GM23338 (cell line): ENCODE measurements at regions not wholly inside any gene's neighbourhood (a gene's known extent, or its start where the extent isn't known, plus 50 kb on each side); places are given as distances from the start of the nearest gene placed in this dataset.

Experiments
- ATAC-seq: fragments of 200-7000 bp; cut with Tn5 transposase; 3 replicates; pipeline ENCODE4 v1.9.1; 2020
- DNase-seq: peaks from one replicate; pipeline ENCODE4 v3.0.0-alpha.2; 2015; ENCODE audit warnings: low spot score
- H2AFZ ChIP-seq: fragments of 200-600 bp; sonication (generic); 2 replicates; pipeline ENCODE4 v1.8.0; 2016; ENCODE audit warnings: antibody characterized with exemption, mild to moderate bottlenecking, moderate library complexity
- H3F3A ChIP-seq: fragments of 200-600 bp; sonication (generic); replicated peaks from 2 replicates; pipeline ENCODE4 v1.8.0; 2017; ENCODE audit warnings: antibody characterized with exemption, mixed run types, low read depth
- H3K27ac ChIP-seq: fragments of 200-600 bp; sonication (generic); 2 replicates; pipeline ENCODE4 v1.6.1; 2016; ENCODE audit warnings: low read depth
- H3K27me3 ChIP-seq: fragments of 200-600 bp; sonication (generic); 2 replicates; pipeline ENCODE4 v1.8.0; 2016; ENCODE audit warnings: mild to moderate bottlenecking, mixed run types, moderate library complexity; ENCODE audit not compliant: insufficient read depth
- H3K36me3 ChIP-seq: fragments of 200-600 bp; sonication (generic); 2 replicates; pipeline ENCODE4 v1.8.0; 2016; ENCODE audit warnings: mild to moderate bottlenecking; ENCODE audit not compliant: insufficient read depth
- H3K4me1 ChIP-seq: fragments of 200-600 bp; sonication (generic); 2 replicates; pipeline ENCODE4 v1.8.0; 2016; ENCODE audit warnings: mild to moderate bottlenecking, moderate library complexity; ENCODE audit not compliant: insufficient read depth
- H3K4me2 ChIP-seq: fragments of 200-600 bp; sonication (generic); 2 replicates; pipeline ENCODE4 v1.7.1; 2017; ENCODE audit warnings: mixed run types
- H3K4me3 ChIP-seq: fragments of 200-600 bp; sonication (generic); 2 replicates; pipeline ENCODE4 v1.6.1; 2016; ENCODE audit warnings: mixed run types
- H3K79me2 ChIP-seq: fragments of 200-600 bp; sonication (generic); replicated peaks from 2 replicates; pipeline ENCODE4 v1.8.0; 2017; ENCODE audit warnings: mild to moderate bottlenecking; ENCODE audit not compliant: insufficient read depth
- H3K9me2 ChIP-seq: fragments of 200-600 bp; sonication (generic); 2 replicates; pipeline ENCODE4 v1.8.0; 2017; ENCODE audit not compliant: insufficient read depth
- H4K20me1 ChIP-seq: fragments of 200-600 bp; sonication (generic); replicated peaks from 2 replicates; pipeline ENCODE4 v1.8.0; 2017; ENCODE audit warnings: mild to moderate bottlenecking; ENCODE audit not compliant: insufficient read depth
- H3K27ac Mint-ChIP-seq: 2 replicates; pipeline ENCODE4 v1.8.0; 2020; ENCODE audit warnings: inconsistent platforms, mild to moderate bottlenecking, moderate library complexity, mixed read lengths
- H3K27me3 Mint-ChIP-seq: 3 replicates; pipeline ENCODE4 v1.8.0; 2022; ENCODE audit warnings: low read depth, mild to moderate bottlenecking, moderate library complexity, mixed read lengths, inconsistent platforms; ENCODE audit not compliant: insufficient read depth, poor library complexity
- H3K36me3 Mint-ChIP-seq: 3 replicates; pipeline ENCODE4 v1.8.0; 2021; ENCODE audit warnings: low read depth, mild to moderate bottlenecking, inconsistent platforms, moderate library complexity, mixed read lengths
- H3K4me1 Mint-ChIP-seq: 3 replicates; pipeline ENCODE4 v1.8.0; 2020; ENCODE audit warnings: mild to moderate bottlenecking, inconsistent platforms, mixed read lengths
- H3K4me3 Mint-ChIP-seq: 3 replicates; pipeline ENCODE4 v1.8.0; 2021; ENCODE audit warnings: moderate library complexity, mild to moderate bottlenecking, inconsistent platforms, mixed read lengths
- H3K9me3 Mint-ChIP-seq: 3 replicates; pipeline ENCODE4 v1.8.0; 2020; ENCODE audit warnings: moderate library complexity, mild to moderate bottlenecking, inconsistent platforms, mixed read lengths
- ETS1 ChIP-seq: IDR thresholded peaks from 2 replicates; pipeline ENCODE4 v1.6.1; 2016; ENCODE audit warnings: antibody characterized with exemption
- EZH2phosphoT487 ChIP-seq: fragments of 200-600 bp; sonication (generic); IDR thresholded peaks from one replicate; pipeline ENCODE4 v1.8.1; 2018; ENCODE audit warnings: antibody characterized with exemption; ENCODE audit not compliant: unreplicated experiment
- NANOG ChIP-seq: IDR thresholded peaks from 2 replicates; pipeline ENCODE4 v1.6.1; 2016; ENCODE audit warnings: antibody characterized with exemption, borderline replicate concordance
- STAT1 ChIP-seq: IDR thresholded peaks from one replicate; pipeline ENCODE4 v1.6.1; 2016; ENCODE audit warnings: antibody characterized with exemption; ENCODE audit not compliant: unreplicated experiment
- TF ChIP-seq, protein P1 (sequence below): IDR thresholded peaks from one replicate; pipeline ENCODE4 v1.6.1; 2018; ENCODE audit warnings: antibody characterized with exemption; ENCODE audit not compliant: unreplicated experiment
- TF ChIP-seq, protein P2 (sequence below): fragments of 250-450 bp; sonication (Bioruptor Pico); IDR thresholded peaks from 2 replicates; pipeline ENCODE4 v1.5.0; 2020; ENCODE audit warnings: mild to moderate bottlenecking, moderate library complexity

DNA sequence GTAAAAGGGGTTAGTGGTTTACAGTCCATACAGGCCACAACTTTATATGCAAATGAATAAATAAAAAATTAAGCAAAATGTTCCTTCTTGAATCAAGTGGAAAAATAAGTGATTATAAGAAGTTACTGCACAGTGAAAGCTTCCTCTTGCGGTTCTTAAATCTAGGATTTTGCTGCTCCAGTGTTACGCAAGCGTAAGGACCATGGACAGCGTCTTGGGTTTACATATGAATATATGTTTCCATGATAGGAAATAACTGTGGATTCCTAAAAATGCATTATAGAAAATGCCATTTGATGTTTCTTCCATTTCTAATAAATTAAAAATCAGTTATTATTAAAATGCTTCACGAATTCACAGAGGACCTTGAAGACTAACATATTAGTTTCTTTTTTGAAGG, 176.6 kb upstream of the POU3F2 start:
- Histone ChIP-seq H3K9me2 (peaks cover 7% of the 10 kb centered on the region; the same call in 1 of the 2 replicates), H3K4me3 (no peak overlapping the region), H3F3A (no peaks in the 10 kb centered on the region), H3K4me2 (no peak overlapping the region), H3K36me3 (no peaks in the 10 kb centered on the region), H3K4me1 (no peaks in the 10 kb centered on the region), H4K20me1 (no peaks in the 10 kb centered on the region), H2AFZ (no peak overlapping the region), H3K27me3 (no peaks in the 10 kb centered on the region), H3K27ac (no peak overlapping the region), H3K79me2 (no peaks in the 10 kb centered on the region)
- Mint-ChIP-seq H3K36me3 (no peaks in the 10 kb centered on the region), H3K4me1 (no peaks in the 10 kb centered on the region), H3K9me3 (no peaks in the 10 kb centered on the region), H3K27ac (no peak overlapping the region), H3K4me3 (no peak overlapping the region), H3K27me3 (no peaks in the 10 kb centered on the region)
- TF ChIP-seq ETS1, result no peak
- no peak for TF ChIP-seq NANOG
- TF ChIP-seq, protein P1, sequence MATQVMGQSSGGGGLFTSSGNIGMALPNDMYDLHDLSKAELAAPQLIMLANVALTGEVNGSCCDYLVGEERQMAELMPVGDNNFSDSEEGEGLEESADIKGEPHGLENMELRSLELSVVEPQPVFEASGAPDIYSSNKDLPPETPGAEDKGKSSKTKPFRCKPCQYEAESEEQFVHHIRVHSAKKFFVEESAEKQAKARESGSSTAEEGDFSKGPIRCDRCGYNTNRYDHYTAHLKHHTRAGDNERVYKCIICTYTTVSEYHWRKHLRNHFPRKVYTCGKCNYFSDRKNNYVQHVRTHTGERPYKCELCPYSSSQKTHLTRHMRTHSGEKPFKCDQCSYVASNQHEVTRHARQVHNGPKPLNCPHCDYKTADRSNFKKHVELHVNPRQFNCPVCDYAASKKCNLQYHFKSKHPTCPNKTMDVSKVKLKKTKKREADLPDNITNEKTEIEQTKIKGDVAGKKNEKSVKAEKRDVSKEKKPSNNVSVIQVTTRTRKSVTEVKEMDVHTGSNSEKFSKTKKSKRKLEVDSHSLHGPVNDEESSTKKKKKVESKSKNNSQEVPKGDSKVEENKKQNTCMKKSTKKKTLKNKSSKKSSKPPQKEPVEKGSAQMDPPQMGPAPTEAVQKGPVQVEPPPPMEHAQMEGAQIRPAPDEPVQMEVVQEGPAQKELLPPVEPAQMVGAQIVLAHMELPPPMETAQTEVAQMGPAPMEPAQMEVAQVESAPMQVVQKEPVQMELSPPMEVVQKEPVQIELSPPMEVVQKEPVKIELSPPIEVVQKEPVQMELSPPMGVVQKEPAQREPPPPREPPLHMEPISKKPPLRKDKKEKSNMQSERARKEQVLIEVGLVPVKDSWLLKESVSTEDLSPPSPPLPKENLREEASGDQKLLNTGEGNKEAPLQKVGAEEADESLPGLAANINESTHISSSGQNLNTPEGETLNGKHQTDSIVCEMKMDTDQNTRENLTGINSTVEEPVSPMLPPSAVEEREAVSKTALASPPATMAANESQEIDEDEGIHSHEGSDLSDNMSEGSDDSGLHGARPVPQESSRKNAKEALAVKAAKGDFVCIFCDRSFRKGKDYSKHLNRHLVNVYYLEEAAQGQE, result peak; percentile 93
- TF ChIP-seq EZH2phosphoT487, result no peak
- ATAC-seq (no peak), DNase-seq (peak; percentile 83)

GRCh38 chr6:98669371-98669770, 165.0 kb upstream of the POU3F2 start:
- H3K27me3 ChIP-seq, result no peaks in the 10 kb centered on the region
- no peaks in the 10 kb centered on the region for H3K9me2 ChIP-seq
- peak; percentile 49; the same call in 2 of the 3 replicates for ATAC-seq
- no peaks in the 10 kb centered on the region for H3K36me3 ChIP-seq
- peaks cover 11% of the 10 kb centered on the region; the same call in 1 of the 2 replicates for H3K4me1 ChIP-seq
- H3F3A ChIP-seq, result no peaks in the 10 kb centered on the region
- no peaks in the 10 kb centered on the region for H4K20me1 ChIP-seq
- H3K79me2 ChIP-seq, result no peaks in the 10 kb centered on the region
- peaks cover 17% of the 10 kb centered on the region for H3K4me1 Mint-ChIP-seq
- no peak overlapping the region for H3K4me3 ChIP-seq
- no peak overlapping the region for H3K27ac ChIP-seq
- DNase-seq, result peak; percentile 20
- TF ChIP-seq, protein P2, sequence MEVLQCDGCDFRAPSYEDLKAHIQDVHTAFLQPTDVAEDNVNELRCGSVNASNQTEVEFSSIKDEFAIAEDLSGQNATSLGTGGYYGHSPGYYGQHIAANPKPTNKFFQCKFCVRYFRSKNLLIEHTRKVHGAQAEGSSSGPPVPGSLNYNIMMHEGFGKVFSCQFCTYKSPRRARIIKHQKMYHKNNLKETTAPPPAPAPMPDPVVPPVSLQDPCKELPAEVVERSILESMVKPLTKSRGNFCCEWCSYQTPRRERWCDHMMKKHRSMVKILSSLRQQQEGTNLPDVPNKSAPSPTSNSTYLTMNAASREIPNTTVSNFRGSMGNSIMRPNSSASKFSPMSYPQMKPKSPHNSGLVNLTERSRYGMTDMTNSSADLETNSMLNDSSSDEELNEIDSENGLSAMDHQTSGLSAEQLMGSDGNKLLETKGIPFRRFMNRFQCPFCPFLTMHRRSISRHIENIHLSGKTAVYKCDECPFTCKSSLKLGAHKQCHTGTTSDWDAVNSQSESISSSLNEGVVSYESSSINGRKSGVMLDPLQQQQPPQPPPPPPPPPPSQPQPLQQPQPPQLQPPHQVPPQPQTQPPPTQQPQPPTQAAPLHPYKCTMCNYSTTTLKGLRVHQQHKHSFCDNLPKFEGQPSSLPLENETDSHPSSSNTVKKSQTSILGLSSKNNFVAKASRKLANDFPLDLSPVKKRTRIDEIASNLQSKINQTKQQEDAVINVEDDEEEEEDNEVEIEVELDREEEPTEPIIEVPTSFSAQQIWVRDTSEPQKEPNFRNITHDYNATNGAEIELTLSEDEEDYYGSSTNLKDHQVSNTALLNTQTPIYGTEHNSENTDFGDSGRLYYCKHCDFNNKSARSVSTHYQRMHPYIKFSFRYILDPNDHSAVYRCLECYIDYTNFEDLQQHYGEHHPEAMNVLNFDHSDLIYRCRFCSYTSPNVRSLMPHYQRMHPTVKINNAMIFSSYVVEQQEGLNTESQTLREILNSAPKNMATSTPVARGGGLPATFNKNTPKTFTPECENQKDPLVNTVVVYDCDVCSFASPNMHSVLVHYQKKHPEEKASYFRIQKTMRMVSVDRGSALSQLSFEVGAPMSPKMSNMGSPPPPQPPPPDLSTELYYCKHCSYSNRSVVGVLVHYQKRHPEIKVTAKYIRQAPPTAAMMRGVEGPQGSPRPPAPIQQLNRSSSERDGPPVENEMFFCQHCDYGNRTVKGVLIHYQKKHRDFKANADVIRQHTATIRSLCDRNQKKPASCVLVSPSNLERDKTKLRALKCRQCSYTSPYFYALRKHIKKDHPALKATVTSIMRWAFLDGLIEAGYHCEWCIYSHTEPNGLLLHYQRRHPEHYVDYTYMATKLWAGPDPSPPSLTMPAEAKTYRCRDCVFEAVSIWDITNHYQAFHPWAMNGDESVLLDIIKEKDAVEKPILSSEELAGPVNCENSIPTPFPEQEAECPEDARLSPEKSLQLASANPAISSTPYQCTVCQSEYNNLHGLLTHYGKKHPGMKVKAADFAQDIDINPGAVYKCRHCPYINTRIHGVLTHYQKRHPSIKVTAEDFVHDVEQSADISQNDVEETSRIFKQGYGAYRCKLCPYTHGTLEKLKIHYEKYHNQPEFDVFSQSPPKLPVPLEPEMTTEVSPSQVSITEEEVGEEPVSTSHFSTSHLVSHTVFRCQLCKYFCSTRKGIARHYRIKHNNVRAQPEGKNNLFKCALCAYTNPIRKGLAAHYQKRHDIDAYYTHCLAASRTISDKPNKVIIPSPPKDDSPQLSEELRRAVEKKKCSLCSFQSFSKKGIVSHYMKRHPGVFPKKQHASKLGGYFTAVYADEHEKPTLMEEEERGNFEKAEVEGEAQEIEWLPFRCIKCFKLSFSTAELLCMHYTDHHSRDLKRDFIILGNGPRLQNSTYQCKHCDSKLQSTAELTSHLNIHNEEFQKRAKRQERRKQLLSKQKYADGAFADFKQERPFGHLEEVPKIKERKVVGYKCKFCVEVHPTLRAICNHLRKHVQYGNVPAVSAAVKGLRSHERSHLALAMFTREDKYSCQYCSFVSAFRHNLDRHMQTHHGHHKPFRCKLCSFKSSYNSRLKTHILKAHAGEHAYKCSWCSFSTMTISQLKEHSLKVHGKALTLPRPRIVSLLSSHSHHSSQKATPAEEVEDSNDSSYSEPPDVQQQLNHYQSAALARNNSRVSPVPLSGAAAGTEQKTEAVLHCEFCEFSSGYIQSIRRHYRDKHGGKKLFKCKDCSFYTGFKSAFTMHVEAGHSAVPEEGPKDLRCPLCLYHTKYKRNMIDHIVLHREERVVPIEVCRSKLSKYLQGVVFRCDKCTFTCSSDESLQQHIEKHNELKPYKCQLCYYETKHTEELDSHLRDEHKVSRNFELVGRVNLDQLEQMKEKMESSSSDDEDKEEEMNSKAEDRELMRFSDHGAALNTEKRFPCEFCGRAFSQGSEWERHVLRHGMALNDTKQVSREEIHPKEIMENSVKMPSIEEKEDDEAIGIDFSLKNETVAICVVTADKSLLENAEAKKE (CRISPR knock-in tag), result 0 out of 2 replicates have a peak, but pooled peaks have one; percentile 42
- no peak for TF ChIP-seq STAT1
- H3K27me3 Mint-ChIP-seq, result peaks cover 1% of the 10 kb centered on the region
- H3K36me3 Mint-ChIP-seq, result no peaks in the 10 kb centered on the region
- no peaks in the 10 kb centered on the region for H3K9me3 Mint-ChIP-seq
- 0 out of 2 replicates have a peak overlapping the region, but pooled peaks have one; percentile 7 for H3K27ac Mint-ChIP-seq
- no peak overlapping the region for H3K4me2 ChIP-seq
- peak overlapping the region; percentile 5; the same call in 1 of the 2 replicates for H2AFZ ChIP-seq
- no peak overlapping the region for H3K4me3 Mint-ChIP-seq
